ENCODE measurements at regions not wholly inside any gene's neighbourhood (a gene's known extent, or its start where the extent isn't known, plus 50 kb on each side); places are given as distances from the start of the nearest gene placed in this dataset.
"Not testable (repeated sequence)": the region's sequence is repeated elsewhere in the genome, so short reads cannot be mapped to it uniquely, and the experiment has no call there.

- H3K9me3 ChIP-seq; H3K27me3 ChIP-seq (ENCODE audit: low read depth); H3K4me1 ChIP-seq; intact Hi-C loops (cut with DNase I); H3K27ac ChIP-seq; H3K36me3 ChIP-seq; H3K4me3 ChIP-seq; DNase-seq; ATAC-seq: not testable (repeated sequence)
Measured at GRCh38 chr4:131727418-131727817, 1421.7 kb upstream of the PCDH10 start.

- H3K36me3 ChIP-seq; H3K4me3 ChIP-seq; H3K4me1 ChIP-seq; DNase-seq; intact Hi-C loops (cut with DNase I); H3K27ac ChIP-seq; H3K27me3 ChIP-seq (ENCODE audit: low read depth); H3K9me3 ChIP-seq; ATAC-seq: not testable (repeated sequence)
Measured at GRCh38 chr4:131729205-131729604, 1419.9 kb upstream of the PCDH10 start.

GRCh38 chr4:131729716-131730398 lies 1419.2 kb upstream of the PCDH10 start:
- H3K27ac ChIP-seq; H3K27me3 ChIP-seq (ENCODE audit: low read depth); intact Hi-C loops (cut with DNase I); H3K9me3 ChIP-seq; ATAC-seq; H3K4me1 ChIP-seq; DNase-seq; H3K4me3 ChIP-seq; H3K36me3 ChIP-seq: not testable (repeated sequence)

GRCh38 chr4:131730574-131730973 lies 1418.5 kb upstream of the PCDH10 start:
- H3K4me3 ChIP-seq; intact Hi-C loops (cut with DNase I); H3K27ac ChIP-seq; DNase-seq; ATAC-seq; H3K9me3 ChIP-seq; H3K36me3 ChIP-seq; H3K27me3 ChIP-seq (ENCODE audit: low read depth); H3K4me1 ChIP-seq: not testable (repeated sequence)

- H3K36me3 ChIP-seq; H3K4me1 ChIP-seq; H3K27me3 ChIP-seq (ENCODE audit: low read depth); H3K4me3 ChIP-seq; ATAC-seq; H3K27ac ChIP-seq; intact Hi-C loops (cut with DNase I); H3K9me3 ChIP-seq; DNase-seq: not testable (repeated sequence)
Measured at GRCh38 chr4:131732034-131732630, 1417.0 kb upstream of the PCDH10 start.

- H3K4me3 ChIP-seq; DNase-seq; intact Hi-C loops (cut with DNase I); H3K36me3 ChIP-seq; H3K9me3 ChIP-seq; H3K27ac ChIP-seq; H3K27me3 ChIP-seq (ENCODE audit: low read depth); H3K4me1 ChIP-seq; ATAC-seq: not testable (repeated sequence)
Measured at GRCh38 chr4:131734321-131734720, 1414.8 kb upstream of the PCDH10 start.

GRCh38 chr4:131734851-131735385 lies 1414.2 kb upstream of the PCDH10 start:
- peak; percentile 70 for DNase-seq
- H3K27me3 ChIP-seq (ENCODE audit: low read depth); H3K27ac ChIP-seq; ATAC-seq; H3K4me3 ChIP-seq; H3K4me1 ChIP-seq; intact Hi-C loops (cut with DNase I); H3K36me3 ChIP-seq; H3K9me3 ChIP-seq: not testable (repeated sequence)

GRCh38 chr4:131738991-131739390 lies 1410.1 kb upstream of the PCDH10 start:
- H3K4me3 ChIP-seq; intact Hi-C loops (cut with DNase I); H3K27ac ChIP-seq; DNase-seq; H3K4me1 ChIP-seq; H3K9me3 ChIP-seq; H3K27me3 ChIP-seq (ENCODE audit: low read depth); H3K36me3 ChIP-seq; ATAC-seq: not testable (repeated sequence)

GRCh38 chr4:131741836-131742235 lies 1407.3 kb upstream of the PCDH10 start:
- H3K4me3 ChIP-seq; H3K27me3 ChIP-seq (ENCODE audit: low read depth); H3K36me3 ChIP-seq; H3K4me1 ChIP-seq; H3K27ac ChIP-seq; ATAC-seq; H3K9me3 ChIP-seq; DNase-seq; intact Hi-C loops (cut with DNase I): not testable (repeated sequence)

GRCh38 chr4:131742536-131743205 lies 1406.4 kb upstream of the PCDH10 start:
- H3K27me3 ChIP-seq (ENCODE audit: low read depth); intact Hi-C loops (cut with DNase I); DNase-seq; H3K36me3 ChIP-seq; H3K27ac ChIP-seq; H3K9me3 ChIP-seq; H3K4me1 ChIP-seq; H3K4me3 ChIP-seq; ATAC-seq: not testable (repeated sequence)

GRCh38 chr4:131743348-131743747 lies 1405.7 kb upstream of the PCDH10 start:
- not testable (repeated sequence) for ATAC-seq
- peak; percentile 58 for DNase-seq

GRCh38 chr4:131747203-131747602 lies 1401.9 kb upstream of the PCDH10 start:
- H3K27ac ChIP-seq; DNase-seq; H3K9me3 ChIP-seq; ATAC-seq; H3K27me3 ChIP-seq (ENCODE audit: low read depth); H3K4me3 ChIP-seq; intact Hi-C loops (cut with DNase I); H3K36me3 ChIP-seq; H3K4me1 ChIP-seq: not testable (repeated sequence)

More at GRCh38 chr4:131743348-131743747, 1405.7 kb upstream of the PCDH10 start:
- H3K36me3 ChIP-seq; H3K9me3 ChIP-seq; H3K4me1 ChIP-seq; H3K27ac ChIP-seq; intact Hi-C loops (cut with DNase I); H3K27me3 ChIP-seq (ENCODE audit: low read depth); H3K4me3 ChIP-seq: not testable (repeated sequence)

- H3K9me3 ChIP-seq; H3K4me3 ChIP-seq; DNase-seq; H3K4me1 ChIP-seq; H3K36me3 ChIP-seq; H3K27ac ChIP-seq; ATAC-seq; intact Hi-C loops (cut with DNase I); H3K27me3 ChIP-seq (ENCODE audit: low read depth): not testable (repeated sequence)
Measured at GRCh38 chr4:131749224-131749623, 1399.9 kb upstream of the PCDH10 start.

- intact Hi-C loops (cut with DNase I); H3K36me3 ChIP-seq; H3K27ac ChIP-seq; H3K4me1 ChIP-seq; H3K4me3 ChIP-seq; ATAC-seq; H3K27me3 ChIP-seq (ENCODE audit: low read depth); H3K9me3 ChIP-seq: not testable (repeated sequence)
- DNase-seq, result peak; percentile 58
Measured at GRCh38 chr4:131750006-131750405, 1399.1 kb upstream of the PCDH10 start.

All from lower lobe of right lung (tissue), 2 donors.